ENCODE measurements at regions not wholly inside any gene's neighbourhood (a gene's known extent, or its start where the extent isn't known, plus 50 kb on each side); places are given as distances from the start of the nearest gene placed in this dataset.

DNA sequence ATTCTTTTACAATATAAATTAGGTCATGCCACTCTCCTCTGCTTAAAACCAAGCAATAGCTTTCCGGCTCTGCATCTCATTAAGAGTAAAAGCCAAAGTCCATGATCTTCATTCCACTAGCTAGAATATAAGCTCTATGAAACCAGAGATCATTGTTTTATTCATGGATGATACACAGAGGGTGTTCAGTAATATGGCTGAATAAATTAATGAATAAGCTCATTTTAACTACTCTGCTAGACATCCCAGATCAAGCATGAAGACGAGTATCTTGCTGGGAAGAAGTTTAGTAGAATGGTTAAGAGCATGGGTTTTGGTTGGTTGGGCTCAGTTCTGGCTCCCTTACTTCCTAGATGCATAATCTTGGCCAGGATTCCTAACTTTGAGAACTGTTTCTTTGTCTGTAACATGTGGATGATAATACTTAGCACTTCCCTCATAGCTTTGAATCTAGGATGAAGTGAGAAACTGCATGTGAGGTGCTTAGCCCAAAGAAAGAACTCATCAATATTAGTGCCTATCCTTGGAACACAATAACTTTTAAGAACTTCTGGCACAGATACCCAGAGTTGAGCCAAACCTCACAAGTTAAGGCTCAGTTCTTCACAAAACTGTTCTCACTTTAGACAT, 106.8 kb downstream of the MSX2 start:
- Histone ChIP-seq H3K27me3 (peaks cover 37% of the 10 kb centered on the region), H3K4me3 (ENCODE audit: low read depth, low read length) (no peak overlapping the region), H3K9me3 (no peaks in the 10 kb centered on the region), H3K4me1 (no peaks in the 10 kb centered on the region), H3K36me3 (no peaks in the 10 kb centered on the region)
- DNase-seq: no peak
- TF ChIP-seq, protein P1, sequence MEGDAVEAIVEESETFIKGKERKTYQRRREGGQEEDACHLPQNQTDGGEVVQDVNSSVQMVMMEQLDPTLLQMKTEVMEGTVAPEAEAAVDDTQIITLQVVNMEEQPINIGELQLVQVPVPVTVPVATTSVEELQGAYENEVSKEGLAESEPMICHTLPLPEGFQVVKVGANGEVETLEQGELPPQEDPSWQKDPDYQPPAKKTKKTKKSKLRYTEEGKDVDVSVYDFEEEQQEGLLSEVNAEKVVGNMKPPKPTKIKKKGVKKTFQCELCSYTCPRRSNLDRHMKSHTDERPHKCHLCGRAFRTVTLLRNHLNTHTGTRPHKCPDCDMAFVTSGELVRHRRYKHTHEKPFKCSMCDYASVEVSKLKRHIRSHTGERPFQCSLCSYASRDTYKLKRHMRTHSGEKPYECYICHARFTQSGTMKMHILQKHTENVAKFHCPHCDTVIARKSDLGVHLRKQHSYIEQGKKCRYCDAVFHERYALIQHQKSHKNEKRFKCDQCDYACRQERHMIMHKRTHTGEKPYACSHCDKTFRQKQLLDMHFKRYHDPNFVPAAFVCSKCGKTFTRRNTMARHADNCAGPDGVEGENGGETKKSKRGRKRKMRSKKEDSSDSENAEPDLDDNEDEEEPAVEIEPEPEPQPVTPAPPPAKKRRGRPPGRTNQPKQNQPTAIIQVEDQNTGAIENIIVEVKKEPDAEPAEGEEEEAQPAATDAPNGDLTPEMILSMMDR (IDR thresholded peaks at IDR 0.05; ENCODE audit: low read depth, low read length): no peak

DNA sequence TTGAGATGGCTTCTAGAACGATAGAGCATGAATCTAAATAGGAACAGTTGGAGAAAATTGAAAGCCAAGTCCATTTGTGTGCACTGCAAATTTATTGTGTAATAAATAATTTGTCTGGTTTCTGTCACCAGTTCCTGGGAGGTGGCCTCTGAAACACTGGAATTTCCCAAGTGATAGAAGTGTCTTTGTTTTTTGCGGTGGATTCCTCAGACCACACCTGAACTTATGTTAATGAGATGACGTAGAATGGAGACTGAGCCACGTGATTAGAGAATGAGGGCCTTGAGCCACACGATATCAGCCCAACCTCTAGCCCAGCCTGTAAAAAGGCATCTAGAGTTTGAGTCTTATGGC, 105.1 kb downstream of the MSX2 start:
- no peak for DNase-seq
- H3K4me3 ChIP-seq (ENCODE audit: low read depth, low read length): no peak overlapping the region
- no peaks in the 10 kb centered on the region for H3K36me3 ChIP-seq
- peaks cover 33% of the 10 kb centered on the region for H3K27me3 ChIP-seq
- H3K4me1 ChIP-seq: no peaks in the 10 kb centered on the region
- TF ChIP-seq, protein P1 (IDR thresholded peaks at IDR 0.05; ENCODE audit: low read depth, low read length): no peak
- H3K9me3 ChIP-seq: no peaks in the 10 kb centered on the region

DNA sequence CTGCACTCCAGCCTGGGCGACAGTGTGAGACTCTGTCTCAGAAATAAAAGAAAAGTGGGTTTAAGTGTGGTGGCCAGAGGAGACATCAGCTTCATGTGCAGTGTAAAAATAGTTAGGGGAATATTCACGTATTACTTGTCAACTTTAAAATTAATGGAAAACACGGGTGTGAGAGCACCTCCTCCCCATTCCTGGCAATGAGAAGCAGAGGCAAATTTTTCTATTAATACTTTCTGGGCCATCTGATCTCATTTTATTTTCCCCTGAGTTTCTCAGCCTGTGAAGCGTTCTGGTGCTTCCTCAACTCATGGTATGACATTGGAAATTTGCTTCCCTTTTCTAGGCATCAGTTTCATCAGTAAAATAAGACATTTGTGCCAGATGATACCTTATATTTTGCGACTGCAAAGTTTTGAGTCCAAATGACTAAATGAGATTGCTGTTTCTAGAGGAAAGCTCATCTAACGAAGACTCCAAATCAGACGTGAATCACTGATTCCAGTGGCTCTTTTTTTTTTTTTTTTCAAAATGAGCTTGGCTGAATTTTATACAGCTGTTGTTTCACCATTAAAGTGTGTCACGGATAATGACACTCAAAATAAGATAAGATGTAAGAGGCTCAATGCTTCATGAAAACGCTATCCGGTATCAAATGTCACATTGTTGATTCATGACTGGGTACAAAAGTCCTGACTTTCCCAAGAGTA, 104.6 kb downstream of the MSX2 start:
- TF ChIP-seq, protein P1 (IDR thresholded peaks at IDR 0.05; ENCODE audit: low read depth, low read length): no peak
- no peak overlapping the region for H3K4me3 ChIP-seq (ENCODE audit: low read depth, low read length)
- no peaks in the 10 kb centered on the region for H3K9me3 ChIP-seq
- H3K4me1 ChIP-seq: no peaks in the 10 kb centered on the region
- no peak for DNase-seq
- no peaks in the 10 kb centered on the region for H3K36me3 ChIP-seq
- peaks cover 29% of the 10 kb centered on the region for H3K27me3 ChIP-seq

DNA sequence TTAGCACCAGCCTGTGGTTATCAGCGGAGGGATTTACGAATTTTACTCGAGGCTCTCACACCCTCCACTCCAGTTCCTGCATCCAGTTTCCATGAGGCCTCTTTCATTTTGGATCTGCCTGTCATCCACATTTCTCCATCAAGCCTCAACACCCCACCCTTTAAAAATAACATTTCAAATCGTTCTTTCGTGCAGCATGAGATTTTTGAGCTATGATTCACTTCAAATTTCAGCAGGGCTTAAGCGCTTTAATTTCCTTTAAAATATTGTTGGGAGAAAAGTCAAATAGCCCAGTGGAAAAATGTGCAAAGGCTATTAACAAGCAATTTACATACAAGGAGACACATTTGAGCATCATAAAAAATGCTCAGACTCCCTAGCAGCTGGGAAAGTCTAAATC, 103.2 kb downstream of the MSX2 start:
- TF ChIP-seq, protein P1 (IDR thresholded peaks at IDR 0.05; ENCODE audit: low read depth, low read length): no peak
- no peaks in the 10 kb centered on the region for H3K36me3 ChIP-seq
- peaks cover 28% of the 10 kb centered on the region for H3K27me3 ChIP-seq
- no peaks in the 10 kb centered on the region for H3K9me3 ChIP-seq
- H3K4me1 ChIP-seq: no peaks in the 10 kb centered on the region
- DNase-seq: no peak
- H3K4me3 ChIP-seq (ENCODE audit: low read depth, low read length): no peak overlapping the region

DNA sequence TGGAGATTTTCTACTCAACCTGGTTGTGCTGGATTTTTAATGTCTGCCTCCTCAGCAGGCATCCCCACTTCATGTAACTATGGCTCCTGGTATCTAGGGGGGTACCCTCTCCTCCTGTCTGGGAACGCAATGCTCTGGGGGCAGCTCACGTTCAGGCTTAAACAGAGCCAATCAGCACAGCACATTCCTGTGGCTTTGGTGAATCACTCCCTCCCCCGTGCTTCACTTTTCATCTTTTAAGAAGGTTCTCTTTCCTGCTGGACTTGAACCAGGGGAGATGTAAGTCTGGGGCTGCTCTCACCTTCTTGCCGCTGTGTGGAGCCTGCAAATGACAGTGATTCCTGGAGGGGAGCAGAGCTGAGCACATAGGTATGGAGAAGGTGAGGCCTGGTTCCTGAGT, 101.2 kb downstream of the MSX2 start:
- DNase-seq: no peak
- Histone ChIP-seq H3K4me1 (no peaks in the 10 kb centered on the region), H3K4me3 (ENCODE audit: low read depth, low read length) (no peak overlapping the region), H3K9me3 (no peaks in the 10 kb centered on the region), H3K36me3 (no peaks in the 10 kb centered on the region), H3K27me3 (peaks cover 30% of the 10 kb centered on the region)
- TF ChIP-seq, protein P1 (IDR thresholded peaks at IDR 0.05; ENCODE audit: low read depth, low read length): no peak

DNA sequence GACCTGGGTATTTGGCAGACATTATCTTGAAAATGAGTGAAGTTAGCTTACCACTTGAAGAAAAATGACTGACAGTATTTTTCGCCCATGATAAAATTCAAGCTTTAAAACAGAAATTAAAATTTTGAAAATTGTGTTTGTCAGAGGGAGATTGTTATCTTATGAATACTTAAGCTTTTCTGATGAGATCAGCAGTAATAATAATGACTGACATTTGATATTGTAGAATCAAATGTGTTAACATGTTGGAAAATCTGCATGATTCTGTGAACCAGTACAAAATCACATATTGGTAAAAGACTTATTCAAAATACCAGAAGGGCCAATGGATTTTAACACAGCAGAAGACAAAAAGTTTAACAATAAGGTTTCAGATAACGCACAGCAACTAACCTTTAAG, 94.0 kb downstream of the MSX2 start:
- Histone ChIP-seq H3K9me3 (no peaks in the 10 kb centered on the region), H3K27me3 (peaks cover 5% of the 10 kb centered on the region; the same call in 1 of the 2 replicates), H3K4me3 (ENCODE audit: low read depth, low read length) (no peak overlapping the region), H3K36me3 (no peaks in the 10 kb centered on the region), H3K4me1 (no peaks in the 10 kb centered on the region)
- no peak for DNase-seq
- TF ChIP-seq, protein P1 (IDR thresholded peaks at IDR 0.05; ENCODE audit: low read depth, low read length): no peak
